Neural cell (in vitro differentiated cells): ENCODE measurements at regions not wholly inside any gene's neighbourhood (a gene's known extent, or its start where the extent isn't known, plus 50 kb on each side); places are given as distances from the start of the nearest gene placed in this dataset.

Experiments used
- H2AFZ ChIP-seq: fragments of 200-600, 300-800 bp; sonication (generic), shearing (Covaris generic); 2 replicates; pipeline ENCODE4 v1.6.0; 2014; ENCODE audit warnings: low read depth, mild to moderate bottlenecking, antibody characterized with exemption, low read length, moderate library complexity
- H3F3A ChIP-seq: fragments of 200-600 bp; shearing (Covaris generic); 2 replicates; pipeline ENCODE4 v1.6.1; 2016; ENCODE audit warnings: mild to moderate bottlenecking, moderate library complexity, mixed read lengths, antibody characterized with exemption, low read length; ENCODE audit not compliant: insufficient read depth, poor library complexity, severe bottlenecking
- H3K27ac ChIP-seq: fragments of 200-600, 300-800 bp; sonication (generic), shearing (Covaris generic); 2 replicates; pipeline ENCODE4 v1.5.1; 2014; ENCODE audit warnings: mild to moderate bottlenecking, low read length, moderate library complexity
- H3K27me3 ChIP-seq: fragments of 300-800, 200-600 bp; sonication (generic), shearing (Covaris generic); 2 replicates; pipeline ENCODE4 v1.6.0; 2014; ENCODE audit warnings: mild to moderate bottlenecking, low read depth, low read length, moderate library complexity; ENCODE audit not compliant: insufficient read depth
- H3K36me3 ChIP-seq: fragments of 300-800, 200-600 bp; sonication (generic), shearing (Covaris generic); 2 replicates; pipeline ENCODE4 v1.5.1; 2014; ENCODE audit warnings: mild to moderate bottlenecking, antibody characterized with exemption, low read length, moderate library complexity; ENCODE audit not compliant: insufficient read depth
- H3K4me2 ChIP-seq: fragments of 300-800, 200-600 bp; sonication (generic), shearing (Covaris generic); 2 replicates; pipeline ENCODE4 v1.6.0; 2014; ENCODE audit warnings: mild to moderate bottlenecking, low read length
- H3K4me3 ChIP-seq: fragments of 300-800, 200-600 bp; sonication (generic), shearing (Covaris generic); 2 replicates; pipeline ENCODE4 v1.5.1; 2014; ENCODE audit warnings: mild to moderate bottlenecking, low read length, moderate library complexity
- H3K79me2 ChIP-seq: fragments of 200-600 bp; shearing (Covaris generic); replicated peaks from 2 replicates; pipeline ENCODE4 v1.6.0; 2014; ENCODE audit warnings: mild to moderate bottlenecking, low read length, moderate library complexity; ENCODE audit not compliant: insufficient read depth
- H3K9ac ChIP-seq: fragments of 300-800, 200-600 bp; sonication (generic), shearing (Covaris generic); 2 replicates; pipeline ENCODE4 v1.6.1; 2016; ENCODE audit warnings: mild to moderate bottlenecking, low read length, mixed read lengths
- H3K9me2 ChIP-seq: fragments of 200-600 bp; shearing (Covaris generic); 2 replicates; pipeline ENCODE4 v1.6.1; 2016; ENCODE audit warnings: mild to moderate bottlenecking, low read length, mixed read lengths; ENCODE audit not compliant: insufficient read depth
- H3K9me3 ChIP-seq: fragments of 200-600, 300-800 bp; sonication (generic), shearing (Covaris generic); 2 replicates; pipeline ENCODE4 v1.6.1; 2016; ENCODE audit warnings: mild to moderate bottlenecking, mixed run types, low read length, moderate library complexity, mixed read lengths
- H4K20me1 ChIP-seq: fragments of 200-600 bp; shearing (Covaris generic); 2 replicates; pipeline ENCODE4 v1.6.1; 2016; ENCODE audit warnings: mild to moderate bottlenecking, mixed run types; ENCODE audit not compliant: insufficient read depth
- EP300 ChIP-seq: fragments of 450-650 bp; conservative IDR thresholded peaks from 2 replicates; pipeline ENCODE4 v1.6.1; 2014; ENCODE audit warnings: antibody characterized with exemption, mild to moderate bottlenecking, moderate library complexity; ENCODE audit not compliant: poor library complexity, severe bottlenecking
- EZH2 ChIP-seq: fragments of 200-600, 300-800 bp; shearing (Covaris generic), sonication (generic); IDR thresholded peaks from 2 replicates; pipeline ENCODE4 v1.6.1; 2014; ENCODE audit warnings: antibody characterized with exemption, low read length, borderline replicate concordance, mild to moderate bottlenecking; ENCODE audit not compliant: insufficient read depth, poor library complexity, severe bottlenecking
- MXI1 ChIP-seq: fragments of 450-650 bp; conservative IDR thresholded peaks from 2 replicates; pipeline ENCODE4 v1.6.1; 2014; ENCODE audit warnings: antibody characterized with exemption, mild to moderate bottlenecking; ENCODE audit not compliant: poor library complexity, severe bottlenecking
- POLR2AphosphoS5 ChIP-seq: IDR thresholded peaks from 2 replicates; pipeline ENCODE4 v1.6.1; 2012
- RAD21 ChIP-seq: fragments of 450-650 bp; conservative IDR thresholded peaks from 2 replicates; pipeline ENCODE4 v1.6.1; 2014; ENCODE audit warnings: antibody characterized with exemption, mild to moderate bottlenecking, moderate library complexity
- SMC3 ChIP-seq: fragments of 450-650 bp; conservative IDR thresholded peaks from 2 replicates; pipeline ENCODE4 v1.6.1; 2014; ENCODE audit warnings: antibody characterized with exemption, mild to moderate bottlenecking, moderate library complexity; ENCODE audit not compliant: poor library complexity
- TAF1 ChIP-seq: IDR thresholded peaks from 2 replicates; pipeline ENCODE4 v1.6.1; 2012; ENCODE audit warnings: low read depth
- TF ChIP-seq, protein P1 (sequence below): fragments of 450-650 bp; IDR thresholded peaks from 2 replicates; pipeline ENCODE4 v1.5.1; 2014; ENCODE audit warnings: antibody characterized with exemption, mild to moderate bottlenecking, moderate library complexity; ENCODE audit not compliant: poor library complexity, severe bottlenecking
- TF ChIP-seq, protein P2 (sequence below): IDR thresholded peaks from 2 replicates; pipeline ENCODE4 v1.6.1; 2012; ENCODE audit warnings: borderline replicate concordance

GRCh38 chr20:1773816-1774215 lies 116.2 kb upstream of the SIRPG start:
- H3K9me2 ChIP-seq = no peaks in the 10 kb centered on the region
- TF ChIP-seq MXI1 (no peak), EP300 (no peak), EZH2 (no peak), RAD21 (no peak), POLR2AphosphoS5 (no peak), SMC3 (no peak), TAF1 (no peak)
- TF ChIP-seq, protein P1, sequence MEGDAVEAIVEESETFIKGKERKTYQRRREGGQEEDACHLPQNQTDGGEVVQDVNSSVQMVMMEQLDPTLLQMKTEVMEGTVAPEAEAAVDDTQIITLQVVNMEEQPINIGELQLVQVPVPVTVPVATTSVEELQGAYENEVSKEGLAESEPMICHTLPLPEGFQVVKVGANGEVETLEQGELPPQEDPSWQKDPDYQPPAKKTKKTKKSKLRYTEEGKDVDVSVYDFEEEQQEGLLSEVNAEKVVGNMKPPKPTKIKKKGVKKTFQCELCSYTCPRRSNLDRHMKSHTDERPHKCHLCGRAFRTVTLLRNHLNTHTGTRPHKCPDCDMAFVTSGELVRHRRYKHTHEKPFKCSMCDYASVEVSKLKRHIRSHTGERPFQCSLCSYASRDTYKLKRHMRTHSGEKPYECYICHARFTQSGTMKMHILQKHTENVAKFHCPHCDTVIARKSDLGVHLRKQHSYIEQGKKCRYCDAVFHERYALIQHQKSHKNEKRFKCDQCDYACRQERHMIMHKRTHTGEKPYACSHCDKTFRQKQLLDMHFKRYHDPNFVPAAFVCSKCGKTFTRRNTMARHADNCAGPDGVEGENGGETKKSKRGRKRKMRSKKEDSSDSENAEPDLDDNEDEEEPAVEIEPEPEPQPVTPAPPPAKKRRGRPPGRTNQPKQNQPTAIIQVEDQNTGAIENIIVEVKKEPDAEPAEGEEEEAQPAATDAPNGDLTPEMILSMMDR = no peak
- TF ChIP-seq, protein P2, sequence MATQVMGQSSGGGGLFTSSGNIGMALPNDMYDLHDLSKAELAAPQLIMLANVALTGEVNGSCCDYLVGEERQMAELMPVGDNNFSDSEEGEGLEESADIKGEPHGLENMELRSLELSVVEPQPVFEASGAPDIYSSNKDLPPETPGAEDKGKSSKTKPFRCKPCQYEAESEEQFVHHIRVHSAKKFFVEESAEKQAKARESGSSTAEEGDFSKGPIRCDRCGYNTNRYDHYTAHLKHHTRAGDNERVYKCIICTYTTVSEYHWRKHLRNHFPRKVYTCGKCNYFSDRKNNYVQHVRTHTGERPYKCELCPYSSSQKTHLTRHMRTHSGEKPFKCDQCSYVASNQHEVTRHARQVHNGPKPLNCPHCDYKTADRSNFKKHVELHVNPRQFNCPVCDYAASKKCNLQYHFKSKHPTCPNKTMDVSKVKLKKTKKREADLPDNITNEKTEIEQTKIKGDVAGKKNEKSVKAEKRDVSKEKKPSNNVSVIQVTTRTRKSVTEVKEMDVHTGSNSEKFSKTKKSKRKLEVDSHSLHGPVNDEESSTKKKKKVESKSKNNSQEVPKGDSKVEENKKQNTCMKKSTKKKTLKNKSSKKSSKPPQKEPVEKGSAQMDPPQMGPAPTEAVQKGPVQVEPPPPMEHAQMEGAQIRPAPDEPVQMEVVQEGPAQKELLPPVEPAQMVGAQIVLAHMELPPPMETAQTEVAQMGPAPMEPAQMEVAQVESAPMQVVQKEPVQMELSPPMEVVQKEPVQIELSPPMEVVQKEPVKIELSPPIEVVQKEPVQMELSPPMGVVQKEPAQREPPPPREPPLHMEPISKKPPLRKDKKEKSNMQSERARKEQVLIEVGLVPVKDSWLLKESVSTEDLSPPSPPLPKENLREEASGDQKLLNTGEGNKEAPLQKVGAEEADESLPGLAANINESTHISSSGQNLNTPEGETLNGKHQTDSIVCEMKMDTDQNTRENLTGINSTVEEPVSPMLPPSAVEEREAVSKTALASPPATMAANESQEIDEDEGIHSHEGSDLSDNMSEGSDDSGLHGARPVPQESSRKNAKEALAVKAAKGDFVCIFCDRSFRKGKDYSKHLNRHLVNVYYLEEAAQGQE = no peak
- H2AFZ ChIP-seq = no peak overlapping the region
- no peaks in the 10 kb centered on the region for H3K27me3 ChIP-seq
- H3K9ac ChIP-seq = no peak overlapping the region
- no peaks in the 10 kb centered on the region for H3K36me3 ChIP-seq
- no peaks in the 10 kb centered on the region for H3K9me3 ChIP-seq
- no peaks in the 10 kb centered on the region for H3F3A ChIP-seq
- H3K79me2 ChIP-seq = no peaks in the 10 kb centered on the region
- no peak overlapping the region for H3K4me3 ChIP-seq
- no peaks in the 10 kb centered on the region for H4K20me1 ChIP-seq
- H3K4me2 ChIP-seq = no peak overlapping the region
- H3K27ac ChIP-seq = no peak overlapping the region

DNA sequence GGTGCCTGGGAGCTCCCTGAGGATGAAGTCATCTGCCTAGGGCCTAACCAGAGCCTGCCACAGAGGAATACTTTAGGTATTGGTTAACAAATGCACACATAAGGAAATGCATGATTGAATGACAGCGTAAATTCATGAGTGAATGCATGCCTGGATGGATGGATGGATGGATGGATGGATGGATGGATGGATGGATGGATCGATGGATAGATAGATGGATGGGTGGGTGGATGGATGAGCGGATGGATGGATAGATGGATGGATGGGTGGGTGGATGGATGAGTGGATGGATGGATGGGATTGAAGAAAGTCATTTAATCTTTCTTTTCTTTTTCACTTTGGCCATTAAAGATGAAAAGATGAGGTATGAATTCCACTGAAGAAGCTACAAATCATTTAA lies 111.9 kb upstream of the SIRPG start:
- H3K36me3 ChIP-seq = no peaks in the 10 kb centered on the region
- TF ChIP-seq EP300 (no peak), MXI1 (no peak), SMC3 (no peak), TAF1 (no peak), POLR2AphosphoS5 (no peak), EZH2 (no peak), RAD21 (no peak)
- TF ChIP-seq, protein P2 = no peak
- TF ChIP-seq, protein P1 = no peak
- no peak overlapping the region for H3K9ac ChIP-seq
- no peaks in the 10 kb centered on the region for H3K9me2 ChIP-seq
- H3K79me2 ChIP-seq = no peaks in the 10 kb centered on the region
- no peaks in the 10 kb centered on the region for H3K27me3 ChIP-seq
- H2AFZ ChIP-seq = no peak overlapping the region
- H3K9me3 ChIP-seq = no peaks in the 10 kb centered on the region
- H3K4me2 ChIP-seq = no peak overlapping the region
- no peak overlapping the region for H3K27ac ChIP-seq
- H3F3A ChIP-seq = no peaks in the 10 kb centered on the region
- H3K4me3 ChIP-seq = no peak overlapping the region
- H4K20me1 ChIP-seq = no peaks in the 10 kb centered on the region
